Loucy (cell line): ENCODE measurements at regions not wholly inside any gene's neighbourhood (a gene's known extent, or its start where the extent isn't known, plus 50 kb on each side); places are given as distances from the start of the nearest gene placed in this dataset.

Experiments
- H2AFZ ChIP-seq: fragments of 200-600 bp; sonication (generic); 2 replicates; pipeline ENCODE4 v1.6.0; 2016; ENCODE audit warnings: antibody characterized with exemption, mild to moderate bottlenecking, low read length, moderate library complexity
- H3F3A ChIP-seq: fragments of 200-600 bp; 2 replicates; pipeline ENCODE4 v1.6.0; 2016; ENCODE audit warnings: antibody characterized with exemption, low read depth, mild to moderate bottlenecking
- H3K27me3 ChIP-seq: fragments of 200-600 bp; sonication (generic); 2 replicates; pipeline ENCODE4 v1.6.1; 2014; ENCODE audit warnings: low read length, mild to moderate bottlenecking; ENCODE audit not compliant: insufficient read depth, poor library complexity, severe bottlenecking
- H3K36me3 ChIP-seq: fragments of 200-600 bp; sonication (generic); 2 replicates; pipeline ENCODE4 v1.6.1; 2016; ENCODE audit warnings: low read length; ENCODE audit not compliant: insufficient read depth
- H3K4me1 ChIP-seq: fragments of 200-600 bp; sonication (generic); 2 replicates; pipeline ENCODE4 v1.5.1; 2014; ENCODE audit warnings: low read length, mild to moderate bottlenecking; ENCODE audit not compliant: insufficient read depth, poor library complexity, severe bottlenecking
- H3K4me2 ChIP-seq: fragments of 200-600 bp; sonication (generic); 2 replicates; pipeline ENCODE4 v1.6.0; 2014; ENCODE audit warnings: antibody characterized with exemption, low read length, low read depth, mild to moderate bottlenecking; ENCODE audit not compliant: poor library complexity, severe bottlenecking
- H3K4me3 ChIP-seq: fragments of 200-600 bp; sonication (generic); 2 replicates; pipeline ENCODE4 v1.5.1; 2014; ENCODE audit warnings: low read length, mild to moderate bottlenecking, mixed read lengths; ENCODE audit not compliant: poor library complexity, severe bottlenecking
- H3K79me2 ChIP-seq: fragments of 200-600 bp; sonication (generic); 2 replicates; pipeline ENCODE4 v1.6.1; 2014; ENCODE audit warnings: low read length; ENCODE audit not compliant: insufficient read depth
- H3K9ac ChIP-seq: fragments of 200-600 bp; sonication (generic); 2 replicates; pipeline ENCODE4 v1.6.0; 2014; ENCODE audit warnings: mild to moderate bottlenecking, low read depth, low read length, moderate library complexity; ENCODE audit not compliant: poor library complexity, severe bottlenecking
- H3K9me2 ChIP-seq: fragments of 200-600 bp; sonication (generic); replicated peaks from 2 replicates; pipeline ENCODE4 v1.6.1; 2016; ENCODE audit warnings: low read depth, low read length, mixed read lengths
- H3K9me3 ChIP-seq: fragments of 200-600 bp; sonication (generic); 2 replicates; pipeline ENCODE4 v1.6.1; 2014; ENCODE audit warnings: mild to moderate bottlenecking, antibody characterized with exemption, low read length, low read depth; ENCODE audit not compliant: insufficient read depth
- H4K20me1 ChIP-seq: fragments of 200-600 bp; sonication (generic); 2 replicates; pipeline ENCODE4 v1.6.0; 2014; ENCODE audit warnings: antibody characterized with exemption, low read length, mild to moderate bottlenecking; ENCODE audit not compliant: insufficient read depth, poor library complexity, severe bottlenecking
- CTCF ChIP-seq: fragments of 200-600 bp; sonication (generic); conservative IDR thresholded peaks from 2 replicates; pipeline ENCODE4 v1.5.1; 2014; ENCODE audit warnings: mild to moderate bottlenecking, antibody characterized with exemption, low read length
- EZH2phosphoT487 ChIP-seq: fragments of 200-600 bp; IDR thresholded peaks from 2 replicates; pipeline ENCODE4 v1.6.1; 2018; ENCODE audit warnings: antibody characterized with exemption, mild to moderate bottlenecking, moderate library complexity, borderline replicate concordance

GRCh38 chr5:5089895-5090649 is 50.1 kb upstream of the ADAMTS16 start:
- TF ChIP-seq CTCF (no peak), EZH2phosphoT487 (no peak)
- Histone ChIP-seq H3K79me2 (no peaks in the 10 kb centered on the region), H3K4me2 (no peak overlapping the region), H3K4me1 (no peaks in the 10 kb centered on the region), H3F3A (no peaks in the 10 kb centered on the region), H3K9me3 (no peaks in the 10 kb centered on the region), H3K36me3 (no peaks in the 10 kb centered on the region), H3K27me3 (no peaks in the 10 kb centered on the region), H3K9me2 (no peaks in the 10 kb centered on the region), H3K4me3 (no peak overlapping the region), H2AFZ (no peak overlapping the region), H3K9ac (no peak overlapping the region), H4K20me1 (no peaks in the 10 kb centered on the region)
